WTC11 (cell line): ENCODE measurements at regions not wholly inside any gene's neighbourhood (a gene's known extent, or its start where the extent isn't known, plus 50 kb on each side); places are given as distances from the start of the nearest gene placed in this dataset.

Experiments
- ATAC-seq: fragments of 200-7000 bp; cut with Tn5 transposase; 2 replicates; pipeline ENCODE4 v1.10.0; 2021; ENCODE audit warnings: mild to moderate bottlenecking, moderate library complexity
- CTCF ChIA-PET: fragments of 300-600 bp; sonication (Branson Sonifier 250); formaldehyde crosslinking; loops from one replicate; lab custom pipeline; 2021; ENCODE audit warnings: antibody characterized with exemption; lab: Charles Lee
- POLR2A ChIA-PET: fragments of 350-600 bp; sonication (Branson Sonifier 250); formaldehyde crosslinking; loops from one replicate; lab custom pipeline; 2021; ENCODE audit warnings: antibody characterized with exemption; lab: Charles Lee
- DNase-seq: peaks from one replicate; pipeline ENCODE4 v3.0.0; 2021; ENCODE audit warnings: low spot score
- H3K27ac Mint-ChIP-seq: 2 replicates; pipeline ENCODE4 v1.8.0; 2021; ENCODE audit warnings: mixed read lengths
- H3K27me3 Mint-ChIP-seq: 2 replicates; pipeline ENCODE4 v1.8.0; 2021; ENCODE audit warnings: low read depth, mild to moderate bottlenecking, moderate library complexity, mixed read lengths
- H3K36me3 Mint-ChIP-seq: 2 replicates; pipeline ENCODE4 v1.8.0; 2021; ENCODE audit warnings: mixed read lengths
- H3K4me1 Mint-ChIP-seq: 2 replicates; pipeline ENCODE4 v1.8.0; 2022; ENCODE audit warnings: mixed read lengths
- H3K4me3 Mint-ChIP-seq: 2 replicates; pipeline ENCODE4 v1.8.0; 2021; ENCODE audit warnings: mild to moderate bottlenecking, moderate library complexity, mixed read lengths
- H3K9me3 Mint-ChIP-seq: 2 replicates; pipeline ENCODE4 v1.8.0; 2021; ENCODE audit warnings: mixed read lengths
- CBFB ChIP-seq: sonication (generic); formaldehyde crosslinking; IDR thresholded peaks from 2 replicates; pipeline ENCODE4 v1.8.1; 2022; ENCODE audit warnings: mild to moderate bottlenecking, low read depth, missing genetic modification reagents
- E2F4 ChIP-seq: sonication (generic); formaldehyde crosslinking; IDR thresholded peaks from 2 replicates; pipeline ENCODE4 v1.8.1; 2022; ENCODE audit warnings: low read depth, mild to moderate bottlenecking, moderate library complexity, missing genetic modification reagents, borderline replicate concordance
- ETV6 ChIP-seq: sonication (generic); formaldehyde crosslinking; IDR thresholded peaks from 2 replicates; pipeline ENCODE4 v1.8.1; 2022; ENCODE audit warnings: mild to moderate bottlenecking, missing genetic modification reagents
- HMGXB4 ChIP-seq: sonication (generic); formaldehyde crosslinking; IDR thresholded peaks from 2 replicates; pipeline ENCODE4 v1.8.1; 2023; ENCODE audit warnings: mild to moderate bottlenecking, moderate library complexity, missing genetic modification reagents
- JUN ChIP-seq: sonication (generic); formaldehyde crosslinking; IDR thresholded peaks from 2 replicates; pipeline ENCODE4 v1.8.0; 2023; ENCODE audit warnings: mild to moderate bottlenecking, missing genetic modification reagents
- MAX ChIP-seq: sonication (generic); formaldehyde crosslinking; IDR thresholded peaks from 2 replicates; pipeline ENCODE4 v1.8.0; 2022; ENCODE audit warnings: mild to moderate bottlenecking, missing genetic modification reagents
- NR2C2 ChIP-seq: sonication (generic); formaldehyde crosslinking; IDR thresholded peaks from 2 replicates; pipeline ENCODE4 v1.8.0; 2022; ENCODE audit warnings: mild to moderate bottlenecking, missing genetic modification reagents
- NR3C1 ChIP-seq: sonication (generic); formaldehyde crosslinking; conservative IDR thresholded peaks from 2 replicates; pipeline ENCODE4 v1.8.1; 2023; ENCODE audit warnings: low read depth, mild to moderate bottlenecking, missing genetic modification reagents
- PREB ChIP-seq: sonication (generic); formaldehyde crosslinking; IDR thresholded peaks from 2 replicates; pipeline ENCODE4 v1.8.1; 2022; ENCODE audit warnings: mild to moderate bottlenecking, missing genetic modification reagents, moderate library complexity, borderline replicate concordance
- SMAD3 ChIP-seq: sonication (generic); formaldehyde crosslinking; IDR thresholded peaks from 2 replicates; pipeline ENCODE4 v1.8.0; 2022; ENCODE audit warnings: missing genetic modification reagents, mild to moderate bottlenecking, borderline replicate concordance
- ZNF121 ChIP-seq: sonication (generic); formaldehyde crosslinking; IDR thresholded peaks from 2 replicates; pipeline ENCODE4 v1.8.0; 2023; ENCODE audit warnings: missing genetic modification reagents
- ZNF138 ChIP-seq: sonication (generic); formaldehyde crosslinking; conservative IDR thresholded peaks from 2 replicates; pipeline ENCODE4 v1.8.1; 2022; ENCODE audit warnings: mild to moderate bottlenecking, moderate library complexity, missing genetic modification reagents
- ZNF423 ChIP-seq: fragments of 250-450 bp; sonication (Bioruptor Pico); IDR thresholded peaks from 2 replicates; pipeline ENCODE4 v2.1.2; 2022; ENCODE audit warnings: mild to moderate bottlenecking, moderate library complexity
- TF ChIP-seq, protein P1 (sequence below): sonication (generic); formaldehyde crosslinking; IDR thresholded peaks from 2 replicates; pipeline ENCODE4 v1.8.1; 2022; ENCODE audit warnings: missing genetic modification reagents, borderline replicate concordance
- TF ChIP-seq, protein P2 (sequence below): fragments of 250-450 bp; sonication (Bioruptor Pico); IDR thresholded peaks from 2 replicates; pipeline ENCODE4 v1.8.0; 2021; ENCODE audit warnings: mild to moderate bottlenecking

GRCh38 chrX:39591099-39591498 is 506.7 kb downstream of the BCOR start:
- DNase-seq (no peak), ATAC-seq (no peak)
- H3K27me3 Mint-ChIP-seq: no peaks in the 10 kb centered on the region
- no peaks in the 10 kb centered on the region for H3K36me3 Mint-ChIP-seq
- TF ChIP-seq ZNF423 (CRISPR knock-in tag): no peak
- ChIA-PET CTCF (no interaction called here), POLR2A (no interaction called here)
- no peaks in the 10 kb centered on the region for H3K4me1 Mint-ChIP-seq
- no peak overlapping the region for H3K27ac Mint-ChIP-seq
- no peaks in the 10 kb centered on the region for H3K9me3 Mint-ChIP-seq
- no peak overlapping the region for H3K4me3 Mint-ChIP-seq

- Mint-ChIP-seq H3K27me3 (no peaks in the 10 kb centered on the region), H3K4me1 (no peaks in the 10 kb centered on the region), H3K9me3 (no peaks in the 10 kb centered on the region), H3K27ac (no peak overlapping the region), H3K4me3 (no peak overlapping the region), H3K36me3 (no peaks in the 10 kb centered on the region)
- ChIA-PET POLR2A (no interaction called here), CTCF (interaction anchor here (0.6 kb wide), 1 partner anchor 616 kb away, joined by 3 read pairs; no protein-coding TSS in a partner anchor)
- ATAC-seq (no peak), DNase-seq (no peak)
- no peak for TF ChIP-seq CBFB (CRISPR knock-in tag)
- TF ChIP-seq SMAD3 (CRISPR knock-in tag): no peak
- no peak for TF ChIP-seq E2F4
Observed at GRCh38 chrX:39592776-39593175, 505.0 kb downstream of the BCOR start.

DNA sequence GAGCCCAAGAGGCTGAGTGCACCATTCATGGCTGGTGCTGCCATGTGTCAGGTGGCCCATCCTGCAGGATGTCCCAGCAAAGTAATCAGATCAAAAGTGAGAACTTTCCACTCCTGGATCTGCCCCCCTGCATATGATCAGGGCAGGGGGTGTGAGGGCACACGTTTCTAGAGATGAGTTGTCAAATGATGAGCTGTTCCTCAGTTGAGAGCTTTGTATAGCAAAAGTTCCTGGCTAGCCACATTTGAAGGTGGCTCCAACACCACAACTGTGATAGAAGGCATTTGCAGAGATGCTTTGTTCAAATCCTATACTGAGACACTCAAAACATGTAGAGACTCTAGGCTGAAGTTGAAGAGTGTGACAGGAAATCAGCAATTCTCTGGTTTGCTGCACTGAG is 501.8 kb downstream of the BCOR start:
- Mint-ChIP-seq H3K27me3 (no peaks in the 10 kb centered on the region; the same call in 1 of the 2 replicates), H3K9me3 (no peaks in the 10 kb centered on the region), H3K4me1 (no peaks in the 10 kb centered on the region)
- ChIA-PET CTCF (no interaction called here), POLR2A (no interaction called here)
- DNase-seq: no peak
- TF ChIP-seq, protein P1, sequence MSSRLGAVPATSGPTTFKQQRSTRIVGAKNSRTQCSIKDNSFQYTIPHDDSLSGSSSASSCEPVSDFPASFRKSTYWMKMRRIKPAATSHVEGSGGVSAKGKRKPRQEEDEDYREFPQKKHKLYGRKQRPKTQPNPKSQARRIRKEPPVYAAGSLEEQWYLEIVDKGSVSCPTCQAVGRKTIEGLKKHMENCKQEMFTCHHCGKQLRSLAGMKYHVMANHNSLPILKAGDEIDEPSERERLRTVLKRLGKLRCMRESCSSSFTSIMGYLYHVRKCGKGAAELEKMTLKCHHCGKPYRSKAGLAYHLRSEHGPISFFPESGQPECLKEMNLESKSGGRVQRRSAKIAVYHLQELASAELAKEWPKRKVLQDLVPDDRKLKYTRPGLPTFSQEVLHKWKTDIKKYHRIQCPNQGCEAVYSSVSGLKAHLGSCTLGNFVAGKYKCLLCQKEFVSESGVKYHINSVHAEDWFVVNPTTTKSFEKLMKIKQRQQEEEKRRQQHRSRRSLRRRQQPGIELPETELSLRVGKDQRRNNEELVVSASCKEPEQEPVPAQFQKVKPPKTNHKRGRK (CRISPR knock-in tag): no peak
- no peak for TF ChIP-seq NR2C2 (CRISPR knock-in tag)
- TF ChIP-seq, protein P2, sequence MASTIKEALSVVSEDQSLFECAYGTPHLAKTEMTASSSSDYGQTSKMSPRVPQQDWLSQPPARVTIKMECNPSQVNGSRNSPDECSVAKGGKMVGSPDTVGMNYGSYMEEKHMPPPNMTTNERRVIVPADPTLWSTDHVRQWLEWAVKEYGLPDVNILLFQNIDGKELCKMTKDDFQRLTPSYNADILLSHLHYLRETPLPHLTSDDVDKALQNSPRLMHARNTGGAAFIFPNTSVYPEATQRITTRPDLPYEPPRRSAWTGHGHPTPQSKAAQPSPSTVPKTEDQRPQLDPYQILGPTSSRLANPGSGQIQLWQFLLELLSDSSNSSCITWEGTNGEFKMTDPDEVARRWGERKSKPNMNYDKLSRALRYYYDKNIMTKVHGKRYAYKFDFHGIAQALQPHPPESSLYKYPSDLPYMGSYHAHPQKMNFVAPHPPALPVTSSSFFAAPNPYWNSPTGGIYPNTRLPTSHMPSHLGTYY (CRISPR knock-in tag): no peak
- TF ChIP-seq, all 79 proteins: peak for 0
- H3K4me3 Mint-ChIP-seq: no peak overlapping the region
- ATAC-seq: no peak
- H3K36me3 Mint-ChIP-seq: no peaks in the 10 kb centered on the region
- H3K27ac Mint-ChIP-seq: no peak overlapping the region

DNA sequence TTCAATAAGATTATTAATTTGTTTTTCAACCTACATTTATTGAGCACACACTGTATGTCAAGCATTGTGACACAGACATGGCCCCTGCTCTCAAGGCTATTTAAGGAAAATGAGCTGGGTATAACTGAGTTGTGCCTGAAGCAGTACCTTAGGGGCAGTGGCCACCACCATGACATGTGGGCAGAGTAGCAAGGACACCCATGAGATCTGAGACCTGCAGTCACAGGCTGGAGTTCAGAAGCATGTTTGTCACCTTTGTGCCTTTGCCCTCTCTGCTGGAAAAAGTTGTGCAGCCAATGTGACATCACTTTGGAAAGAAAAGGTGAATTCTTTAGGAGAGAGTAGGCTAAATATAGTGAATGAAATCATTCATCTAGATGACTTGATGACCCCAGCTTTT is 501.3 kb downstream of the BCOR start:
- no peaks in the 10 kb centered on the region for H3K9me3 Mint-ChIP-seq
- POLR2A ChIA-PET: no interaction called here
- 0 out of 2 replicates have a peak, but pooled peaks cover 3% of the 10 kb centered on the region for H3K4me1 Mint-ChIP-seq
- H3K36me3 Mint-ChIP-seq: no peaks in the 10 kb centered on the region
- DNase-seq (no peak), ATAC-seq (no peak)
- CTCF ChIA-PET: no interaction called here
- TF ChIP-seq ZNF121: no peak
- no peak for TF ChIP-seq ZNF423 (CRISPR knock-in tag)
- TF ChIP-seq ZNF138: no peak
- TF ChIP-seq HMGXB4 (CRISPR knock-in tag): no peak
- TF ChIP-seq NR3C1 (CRISPR knock-in tag): no peak
- no peak for TF ChIP-seq ETV6
- no peak for TF ChIP-seq PREB (CRISPR knock-in tag)
- TF ChIP-seq JUN (CRISPR knock-in tag): no peak
- no peak for TF ChIP-seq MAX (CRISPR knock-in tag)
- H3K27me3 Mint-ChIP-seq: no peaks in the 10 kb centered on the region; the same call in 1 of the 2 replicates
- H3K27ac Mint-ChIP-seq: no peak overlapping the region
- H3K4me3 Mint-ChIP-seq: no peak overlapping the region
